Right atrium auricular region (tissue), 2 donors: ENCODE measurements at regions not wholly inside any gene's neighbourhood (a gene's known extent, or its start where the extent isn't known, plus 50 kb on each side); places are given as distances from the start of the nearest gene placed in this dataset.

ENCODE experiments used
- DNase-seq: peaks from one replicate; pipeline ENCODE4 v3.0.0-alpha.2; 2019; ENCODE audit warnings: low spot score
- H3K27ac ChIP-seq, 2 donors: fragments of 200-600 bp; sonication (generic); 1 replicate in 1 of 2; 2 replicates in 1 of 2; pipeline ENCODE4 v1.5.1; 2016 to 2019
- H3K27me3 ChIP-seq, 2 donors: fragments of 200-600 bp; sonication (generic); one replicate each; pipeline versions ENCODE4 v1.5.1 to v1.6.0; 2017 to 2019
- H3K36me3 ChIP-seq: fragments of 200-600 bp; sonication (generic); one replicate; pipeline ENCODE4 v1.5.1; 2016
- H3K4me1 ChIP-seq, 2 donors: fragments of 200-600 bp; sonication (generic); one replicate each; pipeline versions ENCODE4 v1.5.1 to v1.6.0; 2017 to 2019
- H3K4me3 ChIP-seq, 2 donors: fragments of 200-600 bp; sonication (generic); 1 replicate in 1 of 2; 2 replicates in 1 of 2; pipeline ENCODE4 v1.5.1; 2017 to 2019; ENCODE audit warnings: mild to moderate bottlenecking in 1 of 2, moderate library complexity in 1 of 2
- H3K9me3 ChIP-seq, 2 donors: fragments of 200-600 bp; sonication (generic); one replicate each; pipeline ENCODE4 v1.5.1; 2019
- TF ChIP-seq, protein P1 (sequence below), 2 donors: fragments of 200-600 bp; sonication (generic); IDR thresholded peaks; one replicate each; pipeline ENCODE4 v1.5.1; 2019; ENCODE audit warnings: antibody characterized with exemption in 2 of 2

DNA sequence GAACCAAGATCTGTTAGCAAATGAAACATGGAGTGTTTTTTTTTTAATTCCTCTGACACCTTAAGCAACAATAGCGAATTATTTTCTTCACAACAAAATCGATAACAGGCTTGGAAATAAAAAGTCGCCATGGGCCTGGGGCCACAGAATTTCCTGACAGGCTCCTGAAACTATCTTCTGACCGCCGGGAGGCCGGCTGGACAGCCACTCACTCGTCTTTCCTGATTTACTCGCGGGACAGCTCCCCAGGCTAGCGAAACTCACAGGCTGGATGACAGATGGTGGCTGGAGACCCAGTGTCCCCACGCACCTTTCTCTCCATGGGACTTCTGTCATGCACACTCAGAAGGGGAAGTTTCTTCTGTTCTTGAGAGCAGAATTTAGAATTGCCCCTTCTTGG lies 143.3 kb upstream of the IRX2 start:
- Histone ChIP-seq H3K36me3 (no peaks in the 10 kb centered on the region), H3K9me3 (no peaks in the 10 kb centered on the region), H3K27ac (no peak overlapping the region), H3K4me1 (no peaks in the 10 kb centered on the region), H3K4me3 (no peak overlapping the region), H3K27me3 (no peaks in the 10 kb centered on the region)
- DNase-seq, result peak; percentile 13
- TF ChIP-seq, protein P1, sequence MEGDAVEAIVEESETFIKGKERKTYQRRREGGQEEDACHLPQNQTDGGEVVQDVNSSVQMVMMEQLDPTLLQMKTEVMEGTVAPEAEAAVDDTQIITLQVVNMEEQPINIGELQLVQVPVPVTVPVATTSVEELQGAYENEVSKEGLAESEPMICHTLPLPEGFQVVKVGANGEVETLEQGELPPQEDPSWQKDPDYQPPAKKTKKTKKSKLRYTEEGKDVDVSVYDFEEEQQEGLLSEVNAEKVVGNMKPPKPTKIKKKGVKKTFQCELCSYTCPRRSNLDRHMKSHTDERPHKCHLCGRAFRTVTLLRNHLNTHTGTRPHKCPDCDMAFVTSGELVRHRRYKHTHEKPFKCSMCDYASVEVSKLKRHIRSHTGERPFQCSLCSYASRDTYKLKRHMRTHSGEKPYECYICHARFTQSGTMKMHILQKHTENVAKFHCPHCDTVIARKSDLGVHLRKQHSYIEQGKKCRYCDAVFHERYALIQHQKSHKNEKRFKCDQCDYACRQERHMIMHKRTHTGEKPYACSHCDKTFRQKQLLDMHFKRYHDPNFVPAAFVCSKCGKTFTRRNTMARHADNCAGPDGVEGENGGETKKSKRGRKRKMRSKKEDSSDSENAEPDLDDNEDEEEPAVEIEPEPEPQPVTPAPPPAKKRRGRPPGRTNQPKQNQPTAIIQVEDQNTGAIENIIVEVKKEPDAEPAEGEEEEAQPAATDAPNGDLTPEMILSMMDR (IDR thresholded peaks at IDR 0.05), result no peak

DNA sequence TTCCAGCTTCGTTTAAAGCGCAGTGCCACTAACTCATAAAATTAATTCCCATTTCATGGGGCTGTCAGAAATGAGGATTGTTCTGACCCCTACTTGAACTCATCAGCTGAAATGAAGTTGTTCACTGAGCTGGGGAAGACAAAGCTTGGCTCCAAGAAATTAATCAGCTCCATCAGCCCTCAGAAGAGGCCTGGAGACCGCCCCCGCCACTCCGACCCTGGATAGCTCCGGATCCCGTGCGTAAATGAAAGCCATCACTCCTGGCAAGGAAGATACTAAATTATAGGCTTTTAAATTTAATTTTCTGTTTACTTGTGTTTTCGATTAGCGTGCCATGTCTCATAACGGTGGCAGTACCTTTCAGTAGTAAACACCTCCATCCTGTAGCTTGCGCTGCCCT lies 142.8 kb upstream of the IRX2 start:
- TF ChIP-seq, protein P1 (IDR thresholded peaks at IDR 0.05), result no peak
- Histone ChIP-seq H3K27ac (no peak overlapping the region), H3K4me1 (no peaks in the 10 kb centered on the region), H3K4me3 (no peak overlapping the region), H3K36me3 (no peaks in the 10 kb centered on the region), H3K27me3 (no peaks in the 10 kb centered on the region), H3K9me3 (no peaks in the 10 kb centered on the region)
- peak; percentile 34 for DNase-seq

DNA sequence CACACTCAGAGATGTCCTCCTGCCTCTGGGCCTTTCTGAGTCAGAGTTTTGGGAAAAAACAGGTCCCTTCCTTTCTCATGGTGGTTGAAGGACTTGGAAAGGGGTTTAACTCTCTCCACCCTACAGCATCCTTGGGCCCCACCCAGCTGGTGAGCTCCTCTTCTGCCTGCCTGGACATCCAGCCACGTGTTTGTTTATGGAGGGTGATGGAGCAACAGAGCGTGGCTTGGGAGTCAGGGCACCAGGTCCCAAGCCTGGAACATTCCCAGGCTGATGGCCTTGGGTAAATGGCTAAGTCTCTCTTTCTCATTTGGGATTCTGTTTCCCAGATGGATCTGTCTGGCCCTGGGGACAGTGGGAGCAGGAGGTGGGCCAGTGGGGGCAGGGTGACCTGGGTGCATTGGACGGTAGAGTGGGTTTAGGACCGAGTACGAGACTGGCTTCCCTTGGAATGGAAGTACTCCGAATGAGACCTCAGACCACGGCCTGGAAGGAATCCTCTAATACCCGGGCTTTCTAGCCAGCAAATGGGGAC lies 141.1 kb upstream of the IRX2 start:
- TF ChIP-seq, protein P1 (IDR thresholded peaks at IDR 0.05), result no peak
- Histone ChIP-seq H3K4me3 (no peak overlapping the region), H3K27ac (no peak overlapping the region), H3K9me3 (no peaks in the 10 kb centered on the region), H3K27me3 (no peaks in the 10 kb centered on the region), H3K36me3 (no peaks in the 10 kb centered on the region), H3K4me1 (no peaks in the 10 kb centered on the region)
- peak; percentile 28 for DNase-seq

DNA sequence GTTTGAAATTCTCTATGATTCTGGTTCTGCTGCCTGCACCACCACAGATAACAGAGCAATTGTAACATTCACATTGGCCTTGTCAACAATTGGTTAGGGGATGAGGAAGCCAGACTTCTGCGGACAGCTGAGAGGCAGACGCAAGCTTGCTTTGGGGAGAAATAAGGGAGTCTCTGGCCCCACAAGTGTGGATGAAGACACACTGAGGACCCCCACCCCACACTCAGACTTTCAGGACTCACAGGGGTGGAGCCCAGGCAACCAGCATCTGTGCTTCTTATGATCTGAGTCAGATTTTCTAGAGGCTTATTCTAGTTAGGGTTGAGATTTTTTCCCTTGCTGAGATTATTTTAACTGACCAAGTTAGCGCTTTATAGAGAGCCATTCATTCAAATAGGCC lies 140.3 kb upstream of the IRX2 start:
- H3K4me3 ChIP-seq, result no peak overlapping the region
- H3K4me1 ChIP-seq, result no peaks in the 10 kb centered on the region
- no peaks in the 10 kb centered on the region for H3K9me3 ChIP-seq
- peak; percentile 5 for DNase-seq
- TF ChIP-seq, protein P1 (IDR thresholded peaks at IDR 0.05), result no peak
- no peak overlapping the region for H3K27ac ChIP-seq
- no peaks in the 10 kb centered on the region for H3K36me3 ChIP-seq
- no peaks in the 10 kb centered on the region for H3K27me3 ChIP-seq

DNA sequence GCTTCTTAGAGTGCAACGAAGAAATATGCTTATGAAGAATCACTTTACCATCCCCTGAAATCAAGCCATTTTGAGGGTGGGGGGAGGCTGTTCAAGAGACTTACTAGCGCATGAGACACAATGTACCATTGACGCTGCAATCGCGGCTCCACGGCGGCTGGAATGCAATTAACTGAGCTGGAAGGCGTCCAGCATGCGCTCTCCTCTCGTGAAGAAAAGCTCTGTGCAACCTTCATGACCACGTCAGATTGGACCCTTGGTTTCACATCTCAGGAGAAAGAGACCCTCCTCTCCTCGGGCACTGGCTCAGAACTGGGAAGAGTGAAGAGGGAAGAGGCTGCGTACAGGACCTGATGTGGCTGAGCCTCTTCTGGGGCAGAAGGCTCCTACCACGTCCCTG lies 138.5 kb upstream of the IRX2 start:
- no peak overlapping the region for H3K27ac ChIP-seq
- H3K36me3 ChIP-seq, result no peaks in the 10 kb centered on the region
- TF ChIP-seq, protein P1 (IDR thresholded peaks at IDR 0.05), result no peak
- H3K27me3 ChIP-seq, result no peaks in the 10 kb centered on the region
- peak; percentile 36 for DNase-seq
- H3K9me3 ChIP-seq, result no peaks in the 10 kb centered on the region
- H3K4me1 ChIP-seq, result no peaks in the 10 kb centered on the region
- H3K4me3 ChIP-seq, result no peak overlapping the region

DNA sequence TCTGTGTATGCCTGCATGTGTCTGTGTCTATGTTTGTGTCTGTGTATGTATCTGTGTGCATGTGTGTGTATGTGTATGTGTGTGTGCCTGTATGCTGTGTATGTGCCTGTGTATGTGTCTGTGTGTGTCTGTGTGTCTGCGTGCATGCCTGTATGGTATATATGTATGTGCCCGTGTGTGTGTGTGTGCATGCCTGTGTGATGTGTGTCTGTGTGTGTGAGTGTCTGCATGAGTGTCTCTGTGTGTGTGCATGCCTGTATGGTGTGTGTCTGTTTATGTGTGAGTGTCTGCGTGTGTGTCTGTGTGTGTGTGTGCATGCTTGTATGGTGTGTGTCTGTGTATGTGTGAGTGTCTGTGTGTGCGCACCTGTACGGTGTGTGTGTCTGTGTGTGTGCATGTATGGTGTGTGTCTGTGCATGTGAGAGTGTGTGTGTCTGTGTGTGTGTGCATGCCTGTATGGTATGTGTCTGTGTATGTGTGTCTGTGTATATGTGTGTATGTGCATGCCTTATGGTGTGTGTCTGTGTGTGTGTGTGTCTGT lies 137.1 kb upstream of the IRX2 start:
- DNase-seq, result no peak
- no peaks in the 10 kb centered on the region for H3K36me3 ChIP-seq
- TF ChIP-seq, protein P1 (IDR thresholded peaks at IDR 0.05), result no peak

More for the DNA sequence above, 137.1 kb upstream of the IRX2 start:
- no peaks in the 10 kb centered on the region for H3K27me3 ChIP-seq
- H3K27ac ChIP-seq, result no peak overlapping the region
- no peak overlapping the region for H3K4me3 ChIP-seq
- no peaks in the 10 kb centered on the region for H3K4me1 ChIP-seq
- H3K9me3 ChIP-seq, result no peaks in the 10 kb centered on the region
